BJ (cell line): ENCODE measurements at regions not wholly inside any gene's neighbourhood (a gene's known extent, or its start where the extent isn't known, plus 50 kb on each side); places are given as distances from the start of the nearest gene placed in this dataset.

Experiments used
- CTCF ChIA-PET: fragments of 350-600 bp; formaldehyde crosslinking; extraction: SDS; loops from one replicate; lab custom pipeline; 2021; ENCODE audit warnings: antibody characterized with exemption, inconsistent platforms; lab: Yijun Ruan, JAX
- POLR2A ChIA-PET: fragments of 300-600 bp; sonication (Branson Sonifier 250); formaldehyde crosslinking; extraction: SDS; loops from one replicate; lab custom pipeline; 2021; ENCODE audit warnings: antibody characterized with exemption; lab: Charles Lee
- DNase-seq: peaks from one replicate; pipeline ENCODE4 v3.0.0-alpha.2; 2011; ENCODE audit warnings: low read depth
- H3K27me3 ChIP-seq: 2 replicates; pipeline ENCODE4 v1.6.0; 2011; ENCODE audit warnings: low read length; ENCODE audit not compliant: control insufficient read depth, insufficient read depth
- H3K36me3 ChIP-seq: 2 replicates; pipeline ENCODE4 v1.5.1; 2011; ENCODE audit warnings: low read length; ENCODE audit not compliant: control insufficient read depth, insufficient read depth
- H3K4me3 ChIP-seq: 2 replicates; pipeline ENCODE4 v1.5.1; 2011; ENCODE audit warnings: low read depth, mild to moderate bottlenecking, control low read depth, low read length
- TF ChIP-seq, protein P1 (sequence below): IDR thresholded peaks from 2 replicates; pipeline ENCODE4 v1.5.1; 2011; ENCODE audit warnings: low read depth, mild to moderate bottlenecking, control low read depth, inconsistent platforms, low read length, moderate library complexity; ENCODE audit not compliant: insufficient read depth

DNA sequence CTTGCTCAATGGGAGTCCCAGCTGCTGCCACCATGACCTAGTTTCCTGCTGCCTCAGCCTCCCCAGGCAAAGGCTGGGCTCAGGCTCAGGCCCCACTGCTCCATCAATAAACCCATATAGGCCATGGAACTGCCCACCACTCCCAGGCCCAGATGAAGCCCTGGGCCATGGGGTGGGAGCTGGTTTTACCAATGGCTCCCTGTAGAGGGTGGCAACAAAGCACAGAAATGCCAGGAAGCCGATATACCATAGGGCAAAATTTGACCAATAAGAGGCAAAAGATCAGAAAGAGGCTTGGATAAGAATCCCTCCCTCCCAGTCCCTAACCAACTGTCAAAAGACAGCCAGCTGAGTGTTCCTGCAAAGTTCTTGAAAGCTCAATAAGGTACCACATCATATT, 101.8 kb upstream of the DOCK1 start:
- Histone ChIP-seq H3K4me3 (no peak overlapping the region), H3K27me3 (no peaks in the 10 kb centered on the region), H3K36me3 (no peaks in the 10 kb centered on the region)
- POLR2A ChIA-PET: no interaction called here
- CTCF ChIA-PET: interaction anchor here (0.6 to 1.4 kb wide), 2 partner anchors 9 to 12 kb away, joined by 3 to 5 read pairs; no protein-coding TSS in a partner anchor
- TF ChIP-seq, protein P1, sequence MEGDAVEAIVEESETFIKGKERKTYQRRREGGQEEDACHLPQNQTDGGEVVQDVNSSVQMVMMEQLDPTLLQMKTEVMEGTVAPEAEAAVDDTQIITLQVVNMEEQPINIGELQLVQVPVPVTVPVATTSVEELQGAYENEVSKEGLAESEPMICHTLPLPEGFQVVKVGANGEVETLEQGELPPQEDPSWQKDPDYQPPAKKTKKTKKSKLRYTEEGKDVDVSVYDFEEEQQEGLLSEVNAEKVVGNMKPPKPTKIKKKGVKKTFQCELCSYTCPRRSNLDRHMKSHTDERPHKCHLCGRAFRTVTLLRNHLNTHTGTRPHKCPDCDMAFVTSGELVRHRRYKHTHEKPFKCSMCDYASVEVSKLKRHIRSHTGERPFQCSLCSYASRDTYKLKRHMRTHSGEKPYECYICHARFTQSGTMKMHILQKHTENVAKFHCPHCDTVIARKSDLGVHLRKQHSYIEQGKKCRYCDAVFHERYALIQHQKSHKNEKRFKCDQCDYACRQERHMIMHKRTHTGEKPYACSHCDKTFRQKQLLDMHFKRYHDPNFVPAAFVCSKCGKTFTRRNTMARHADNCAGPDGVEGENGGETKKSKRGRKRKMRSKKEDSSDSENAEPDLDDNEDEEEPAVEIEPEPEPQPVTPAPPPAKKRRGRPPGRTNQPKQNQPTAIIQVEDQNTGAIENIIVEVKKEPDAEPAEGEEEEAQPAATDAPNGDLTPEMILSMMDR: no peak
- DNase-seq: no peak

DNA sequence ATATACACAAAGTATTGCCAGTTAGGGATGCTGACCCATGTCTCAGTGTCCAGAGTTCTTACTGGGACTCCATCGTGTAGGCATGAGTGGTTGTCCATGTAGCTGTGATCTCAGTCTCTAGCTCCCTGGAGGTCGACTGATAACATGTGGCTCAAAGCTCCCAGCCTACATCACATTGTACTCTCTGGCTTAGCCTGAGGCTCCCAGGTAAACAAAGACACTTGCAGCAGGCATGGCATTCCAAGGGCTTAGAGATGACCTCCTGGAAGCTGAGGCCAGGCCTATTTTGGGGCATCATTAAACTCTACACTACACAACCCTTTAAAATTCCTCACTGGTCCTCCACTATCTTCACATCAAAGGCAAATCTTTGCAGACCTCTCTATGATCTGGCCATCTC, 100.8 kb upstream of the DOCK1 start:
- Histone ChIP-seq H3K4me3 (no peak overlapping the region), H3K27me3 (no peaks in the 10 kb centered on the region), H3K36me3 (no peaks in the 10 kb centered on the region)
- POLR2A ChIA-PET: no interaction called here
- CTCF ChIA-PET: no interaction called here
- TF ChIP-seq, protein P1: no peak
- no peak for DNase-seq

DNA sequence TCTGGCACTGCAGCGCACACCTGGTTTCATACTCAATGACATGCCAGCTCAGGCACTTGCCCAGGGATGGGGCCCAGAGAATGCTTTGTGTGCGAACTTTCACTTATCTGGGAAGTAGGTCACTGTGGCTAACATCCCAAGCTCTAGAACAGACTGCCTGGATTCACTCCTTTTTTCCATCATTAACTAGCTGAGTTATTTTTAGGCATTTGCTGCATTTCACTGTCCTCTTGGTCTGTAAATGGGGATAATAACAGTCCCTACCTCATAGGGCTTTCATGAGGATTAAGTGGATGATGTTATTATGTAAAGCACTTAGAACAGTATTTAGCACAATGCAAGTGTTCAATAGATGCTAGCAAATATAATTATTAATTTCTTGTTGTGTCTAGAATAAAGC, 98.7 kb upstream of the DOCK1 start:
- POLR2A ChIA-PET: no interaction called here
- Histone ChIP-seq H3K27me3 (no peaks in the 10 kb centered on the region), H3K36me3 (no peaks in the 10 kb centered on the region), H3K4me3 (no peak overlapping the region)
- TF ChIP-seq, protein P1: no peak
- DNase-seq: no peak
- CTCF ChIA-PET: no interaction called here

DNA sequence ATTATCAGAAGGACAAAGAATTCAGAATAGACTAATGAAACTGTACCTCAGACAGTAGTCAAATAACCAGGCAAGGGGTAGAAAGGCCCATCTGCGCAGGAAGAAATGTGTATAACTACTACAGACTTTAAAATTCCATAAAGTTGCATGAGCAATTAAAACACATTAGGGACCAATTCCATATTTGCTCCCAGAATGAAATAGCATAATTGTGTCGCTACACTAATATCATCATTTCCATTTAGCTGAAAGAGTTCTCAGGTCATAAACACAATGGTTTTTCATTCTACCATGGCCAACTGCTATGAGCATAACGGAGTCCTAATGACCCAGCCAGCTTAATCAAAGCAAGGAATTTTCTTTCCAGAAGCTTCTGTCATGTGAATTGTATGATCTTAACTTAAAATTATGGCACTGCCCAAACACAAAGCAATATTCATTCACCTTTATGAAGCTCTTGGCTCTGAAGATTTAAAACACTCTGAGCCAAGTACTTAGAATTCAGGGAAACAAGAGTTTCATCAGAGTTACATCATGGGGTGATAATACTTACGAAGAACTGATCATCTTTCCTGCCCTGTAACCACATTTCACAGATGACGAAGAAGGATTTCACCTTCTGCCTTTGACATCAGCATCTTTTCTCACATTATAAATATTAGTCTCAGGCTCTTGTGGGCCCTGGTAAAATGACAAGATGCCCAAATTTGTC, 98.1 kb upstream of the DOCK1 start:
- Histone ChIP-seq H3K36me3 (no peaks in the 10 kb centered on the region), H3K27me3 (no peaks in the 10 kb centered on the region), H3K4me3 (no peak overlapping the region)
- DNase-seq: no peak
- CTCF ChIA-PET: no interaction called here
- TF ChIP-seq, protein P1: no peak
- POLR2A ChIA-PET: no interaction called here

DNA sequence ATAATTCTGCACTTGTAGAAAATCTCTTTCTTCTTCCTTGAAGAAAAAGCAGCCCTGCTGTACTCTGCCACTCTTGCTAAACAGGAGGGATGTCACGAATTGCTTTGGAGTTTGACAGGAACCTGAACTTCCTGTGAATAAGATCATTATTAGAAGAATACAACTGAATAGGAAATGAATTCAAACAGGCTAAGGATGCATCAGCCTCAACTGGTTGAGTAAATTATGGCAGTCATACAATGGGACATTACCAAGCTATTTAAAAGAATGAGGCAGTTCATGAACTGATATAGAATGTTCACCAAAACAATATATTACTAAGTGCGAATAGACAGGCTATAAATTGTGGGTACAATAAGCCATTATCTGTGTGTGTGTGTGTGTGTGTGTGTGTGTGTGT, 97.1 kb upstream of the DOCK1 start:
- Histone ChIP-seq H3K4me3 (no peak overlapping the region), H3K36me3 (no peaks in the 10 kb centered on the region), H3K27me3 (no peaks in the 10 kb centered on the region)
- DNase-seq: no peak
- ChIA-PET POLR2A (no interaction called here), CTCF (no interaction called here)
- TF ChIP-seq, protein P1: no peak
